ENCODE measurements at regions not wholly inside any gene's neighbourhood (a gene's known extent, or its start where the extent isn't known, plus 50 kb on each side); places are given as distances from the start of the nearest gene placed in this dataset.

DNA sequence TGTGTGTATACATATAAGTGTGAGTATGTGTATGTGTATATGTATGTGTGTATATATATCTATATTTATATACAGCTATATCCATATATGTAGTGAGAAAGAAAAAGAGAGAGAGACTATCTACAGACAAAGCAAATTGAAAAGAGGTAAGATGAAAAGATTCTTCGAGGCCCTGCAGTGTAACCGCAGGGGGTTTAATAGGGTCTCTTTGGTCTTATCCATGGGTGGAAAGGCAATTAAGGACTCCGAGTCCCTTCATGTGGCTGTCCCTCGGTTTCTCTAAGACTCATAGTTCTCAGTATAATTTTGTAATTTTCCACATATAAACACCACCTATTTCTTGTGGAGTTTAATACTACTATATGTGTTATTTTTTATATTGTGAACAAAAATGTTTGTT, 50.6 kb upstream of the JAZF1 start:
- DNase-seq (ENCODE audit: low spot score), result no peak

DNA sequence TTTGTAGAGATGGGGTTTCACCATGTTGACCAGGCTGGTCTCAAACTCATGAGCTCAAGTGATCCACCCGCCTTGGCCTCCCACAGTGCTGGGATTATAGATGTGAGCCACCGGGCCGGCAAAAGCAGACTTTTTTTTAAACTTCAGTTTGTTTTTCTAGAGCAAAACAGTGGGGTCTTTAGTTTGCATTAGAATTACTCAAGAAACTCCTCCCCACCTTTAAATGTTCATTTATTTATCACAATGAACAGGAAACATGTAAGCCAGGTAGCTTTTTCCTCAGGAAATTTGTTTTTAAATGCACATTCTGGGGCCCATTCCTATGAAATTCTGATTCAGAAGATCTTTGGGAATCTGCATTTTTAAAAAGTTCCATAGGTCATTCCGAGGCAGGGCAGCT, 56.0 kb upstream of the JAZF1 start:
- DNase-seq (ENCODE audit: low spot score), result no peak

DNA sequence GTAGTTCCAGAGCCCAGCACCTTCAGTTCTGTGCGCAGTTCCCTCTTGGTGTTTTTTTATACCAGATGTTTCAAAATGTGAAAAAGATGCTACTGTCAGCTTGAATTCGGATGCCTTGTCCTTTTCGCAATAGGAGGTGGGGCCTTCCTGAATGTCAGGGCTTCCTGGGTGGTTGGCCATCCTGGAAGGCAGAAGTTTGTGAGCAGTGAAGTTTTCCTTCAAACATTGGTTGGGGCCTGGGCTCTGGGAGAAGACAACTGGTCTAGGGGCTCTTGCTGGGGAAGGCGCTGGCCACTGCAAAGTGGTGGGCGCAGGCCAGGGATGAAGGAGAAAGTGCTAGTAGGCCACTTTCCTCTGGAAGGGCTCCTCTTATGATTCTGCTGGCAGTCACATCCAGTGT, 56.8 kb upstream of the JAZF1 start:
- no peak for DNase-seq (ENCODE audit: low spot score)

DNA sequence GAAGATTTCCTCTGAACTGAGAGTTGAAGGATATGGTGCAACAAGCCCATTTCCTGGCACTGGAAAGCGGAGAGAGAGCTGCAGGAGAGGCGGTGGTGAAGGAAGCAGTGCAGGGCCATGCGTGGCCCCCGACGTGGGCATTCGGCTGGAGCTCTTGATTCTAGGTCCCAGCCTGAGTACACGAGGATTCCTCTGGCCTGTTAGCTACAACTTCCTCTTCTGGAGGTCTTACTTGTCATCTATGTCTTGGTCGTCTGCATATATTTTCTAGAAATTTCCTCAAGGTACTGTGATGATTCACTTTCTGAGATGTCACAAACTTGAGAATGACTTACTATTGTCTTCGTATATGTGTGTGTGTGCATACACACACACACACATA, 59.2 kb upstream of the JAZF1 start:
- no peak for DNase-seq (ENCODE audit: low spot score)

DNA sequence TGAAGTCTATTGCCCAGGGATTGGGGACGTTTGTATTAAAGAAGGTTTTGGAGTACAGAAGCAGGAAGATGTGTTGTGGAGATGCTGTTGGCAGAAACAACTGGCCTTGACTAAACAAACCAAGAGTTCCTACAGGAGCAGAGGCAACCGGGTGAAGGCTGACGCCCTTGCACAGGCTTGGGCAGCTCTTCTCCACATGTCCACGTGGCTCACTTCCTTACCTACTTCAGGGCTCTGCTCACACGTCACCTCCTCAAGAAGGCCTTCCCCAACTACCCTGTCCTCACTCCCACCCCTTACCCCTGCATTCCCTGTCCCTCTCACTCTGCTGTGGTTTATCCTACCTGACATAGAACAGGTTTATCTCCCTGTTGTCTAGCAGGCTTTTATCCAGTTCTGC, 59.9 kb upstream of the JAZF1 start:
- DNase-seq (ENCODE audit: low spot score), result no peak

DNA sequence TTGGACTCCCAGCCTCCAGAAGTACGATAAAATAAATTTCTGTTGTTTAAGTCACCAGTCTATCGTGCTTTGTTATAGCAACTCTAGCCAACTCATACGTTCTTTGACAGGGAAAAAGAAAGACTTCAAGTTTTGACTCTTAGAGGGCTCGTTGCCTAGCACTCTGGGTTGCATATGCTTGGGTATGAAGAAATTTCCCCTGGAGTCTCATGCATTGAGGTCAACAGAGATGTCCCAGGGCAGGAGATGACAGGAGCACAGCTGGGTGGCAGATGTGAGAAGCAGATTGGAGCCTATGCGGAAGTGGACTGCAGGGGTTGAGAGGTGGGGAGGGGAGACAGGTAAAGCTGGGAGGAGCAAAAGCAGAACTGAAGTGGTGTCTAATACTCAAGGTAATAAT, 63.3 kb upstream of the JAZF1 start:
- DNase-seq (ENCODE audit: low spot score), result no peak

DNA sequence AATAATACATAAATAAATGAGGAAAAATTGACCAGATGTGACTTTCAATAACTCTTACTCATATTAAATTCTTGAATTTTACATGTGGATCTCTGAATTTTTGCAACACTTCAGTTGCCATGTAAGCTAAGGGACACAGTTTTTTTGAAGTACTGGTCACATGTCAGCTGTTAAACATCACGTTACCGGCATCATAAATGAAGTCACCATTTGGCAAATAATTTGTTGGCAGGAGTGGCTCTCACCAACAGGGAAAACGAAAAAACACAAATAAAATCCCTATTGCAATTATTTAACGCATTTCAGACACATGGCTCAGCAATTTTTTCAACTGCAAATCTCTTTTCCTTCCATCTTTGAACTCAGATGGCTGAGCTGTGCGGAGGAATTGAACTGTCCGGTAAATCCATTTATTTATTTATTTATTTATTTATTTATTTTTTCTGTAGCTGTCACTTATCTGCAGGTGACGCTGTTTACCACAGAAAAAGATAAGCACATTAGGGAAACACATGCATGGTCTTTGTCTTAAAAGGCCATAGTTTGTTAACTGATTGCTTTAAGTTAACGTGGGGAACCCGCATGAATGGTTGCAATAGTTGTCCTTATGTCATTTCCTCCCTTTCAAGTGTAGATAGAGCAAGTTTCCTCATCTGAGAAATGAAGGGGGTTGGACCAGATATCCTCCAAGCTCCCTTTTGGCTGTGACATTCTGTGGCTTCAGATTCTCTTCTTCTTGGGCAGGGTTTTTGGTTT, 64.7 kb upstream of the JAZF1 start:
- no peak for DNase-seq (ENCODE audit: low spot score)

DNA sequence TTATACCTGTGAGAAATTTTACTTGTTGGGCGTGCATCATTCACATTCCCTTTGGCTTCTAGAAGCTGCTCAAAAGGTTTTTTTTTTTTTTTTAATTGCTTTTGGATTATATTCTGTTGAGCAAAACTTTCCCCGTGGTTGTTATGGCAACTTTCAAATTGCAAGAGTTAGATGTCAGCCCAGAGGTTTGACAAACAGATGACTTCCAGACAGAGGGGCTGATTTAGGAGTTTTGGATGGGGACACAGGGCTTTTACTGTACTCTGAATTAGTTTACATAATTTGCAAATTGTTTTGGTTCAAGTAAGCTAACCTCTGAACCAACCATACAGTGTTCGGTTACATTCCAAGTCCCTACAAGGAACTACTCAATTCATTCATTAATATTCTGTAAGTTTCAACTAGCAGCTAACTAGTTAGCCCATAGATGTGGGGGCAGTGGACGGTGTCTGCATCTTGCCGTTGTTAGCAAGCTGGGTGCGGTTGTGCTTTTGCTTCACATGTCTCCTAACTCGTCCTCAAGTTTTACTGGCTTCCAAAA, 66.4 kb upstream of the JAZF1 start:
- no peak for DNase-seq (ENCODE audit: low spot score)

DNA sequence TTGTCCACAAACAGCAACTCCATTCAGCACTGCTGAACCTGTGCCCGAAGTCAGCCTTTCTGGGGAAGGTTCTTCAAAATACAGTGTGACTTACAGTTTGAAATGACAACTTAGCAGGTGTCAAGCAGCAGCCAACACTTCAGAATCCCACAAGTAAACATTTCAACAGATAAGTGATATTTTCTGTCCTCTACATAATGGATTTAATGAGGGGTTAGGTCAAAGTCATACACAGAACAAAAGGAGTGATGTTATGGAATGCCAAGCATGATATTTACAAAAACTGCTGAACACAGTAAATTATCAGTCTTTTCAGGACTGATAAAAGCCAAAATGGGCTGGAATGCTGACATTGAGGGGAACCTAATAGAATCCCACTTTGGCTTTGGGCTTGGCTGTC, 77.6 kb upstream of the JAZF1 start:
- no peak for DNase-seq (ENCODE audit: low spot score)

DNA sequence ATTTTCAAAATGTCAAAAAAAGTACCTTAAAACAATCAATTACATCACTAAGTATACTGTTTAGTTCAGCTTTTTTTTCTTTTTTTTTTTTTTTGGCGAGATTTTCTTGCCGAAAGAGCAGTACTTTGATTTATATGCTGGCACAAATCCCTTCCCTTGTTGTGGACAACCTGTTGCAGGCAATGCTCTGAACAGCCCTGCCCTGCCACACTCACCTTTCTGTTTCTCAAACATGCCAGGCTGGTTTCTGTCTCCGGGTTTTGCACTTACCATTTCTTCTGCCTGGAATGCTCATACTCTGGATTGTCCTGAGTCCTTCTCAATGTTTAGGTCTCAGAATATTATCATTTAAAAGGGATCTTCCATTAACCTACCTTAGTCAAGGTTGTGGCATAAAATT, 80.4 kb upstream of the JAZF1 start:
- DNase-seq (ENCODE audit: low spot score), result no peak

DNA sequence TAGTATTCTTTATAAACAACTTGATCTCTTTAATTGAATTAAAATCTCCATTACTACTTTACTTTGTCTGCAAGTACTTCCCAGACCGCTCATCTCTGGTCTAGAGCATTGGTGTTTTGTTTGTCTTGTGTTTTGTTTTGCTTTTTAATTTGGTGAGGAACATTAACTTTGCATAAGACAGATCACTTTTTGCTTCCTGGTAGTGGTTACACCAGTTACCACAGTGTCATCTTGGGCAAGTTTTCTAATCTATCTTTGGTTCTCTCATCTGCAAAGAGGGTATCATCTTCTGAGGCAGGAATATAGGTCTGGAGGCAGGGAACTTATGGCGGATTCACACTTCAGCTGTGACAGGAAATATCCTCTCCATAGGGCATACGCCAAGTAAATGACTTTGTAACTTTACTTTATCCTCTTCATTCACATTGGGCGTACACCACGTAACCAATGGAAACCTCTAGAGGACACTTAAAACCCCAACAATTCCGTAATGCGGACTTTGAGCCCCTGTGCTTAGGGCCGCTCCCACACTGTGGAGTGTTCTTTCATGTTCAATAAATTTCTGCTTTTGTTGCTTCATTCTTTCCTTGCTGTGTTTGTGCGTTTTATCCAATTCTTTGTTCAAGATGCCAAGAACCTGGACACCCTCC, 83.2 kb upstream of the JAZF1 start:
- DNase-seq (ENCODE audit: low spot score), result no peak

DNA sequence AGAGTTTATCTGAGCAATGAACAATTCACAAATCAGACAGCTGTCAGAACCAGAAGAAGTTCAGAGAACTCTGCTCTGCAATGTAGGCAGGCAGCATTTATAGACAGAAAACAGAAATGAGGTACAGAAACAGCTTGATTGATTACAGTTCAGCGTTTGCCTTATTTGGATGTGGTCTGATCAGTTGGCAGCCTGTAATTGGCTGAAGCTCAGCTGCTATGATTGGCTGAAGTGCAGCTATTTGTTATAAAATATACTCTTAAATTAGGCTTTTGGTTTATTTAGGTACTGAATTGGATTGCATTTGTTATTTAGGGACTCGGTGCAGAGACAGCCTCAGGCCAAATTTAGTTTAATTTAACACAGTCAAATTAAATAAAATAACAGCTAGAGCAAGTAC, 85.8 kb upstream of the JAZF1 start:
- DNase-seq (ENCODE audit: low spot score), result no peak

DNA sequence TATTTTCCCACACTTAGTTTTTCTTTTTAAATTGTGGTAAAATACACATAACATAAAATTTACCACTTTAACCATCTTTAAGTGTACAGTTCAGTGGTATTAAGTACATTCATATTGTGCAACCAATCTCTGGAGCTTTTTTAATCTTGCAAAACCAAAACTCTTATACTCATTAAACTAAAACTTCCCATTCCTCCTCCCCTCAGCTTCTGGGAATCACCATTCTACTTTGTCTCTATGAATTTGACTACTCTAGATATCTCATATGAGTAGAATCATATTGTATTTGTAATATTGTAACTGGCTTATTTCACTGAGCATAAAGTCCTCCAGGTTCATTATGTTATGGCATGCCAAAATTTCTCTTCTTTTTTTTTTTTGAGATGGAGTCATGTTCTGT, 86.4 kb upstream of the JAZF1 start:
- DNase-seq (ENCODE audit: low spot score), result no peak

DNA sequence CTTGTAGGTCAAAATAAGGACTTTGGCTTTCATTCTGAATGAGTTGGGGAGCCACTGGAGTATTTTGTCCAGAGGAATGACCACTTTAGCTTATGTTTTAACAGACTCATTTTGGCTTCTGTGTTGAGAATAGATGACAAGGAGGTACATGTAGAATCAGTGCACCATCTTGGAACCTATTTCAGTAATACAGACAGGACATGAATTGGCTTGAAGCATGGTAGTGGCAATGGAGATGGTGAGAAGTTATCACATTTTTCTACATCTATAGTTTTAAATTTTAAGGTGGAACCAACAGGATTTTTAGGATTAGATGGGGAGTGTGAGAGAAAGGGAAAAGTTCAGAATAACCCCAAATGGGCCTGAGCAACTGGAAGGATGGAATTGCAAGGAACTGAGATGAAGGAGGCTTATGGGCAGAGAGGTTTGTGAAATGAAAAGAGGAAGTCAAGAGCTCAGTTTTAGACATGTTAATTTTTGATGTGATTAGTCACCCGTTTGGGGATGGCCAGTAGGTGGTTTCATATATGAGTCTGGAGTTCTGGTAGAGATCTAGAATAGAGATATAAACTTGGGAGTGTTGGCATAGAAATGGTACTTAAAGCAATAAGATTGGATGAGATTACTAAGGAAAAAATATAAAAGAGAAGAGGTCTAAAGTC, 89.2 kb upstream of the JAZF1 start:
- no peak for DNase-seq (ENCODE audit: low spot score)

DNA sequence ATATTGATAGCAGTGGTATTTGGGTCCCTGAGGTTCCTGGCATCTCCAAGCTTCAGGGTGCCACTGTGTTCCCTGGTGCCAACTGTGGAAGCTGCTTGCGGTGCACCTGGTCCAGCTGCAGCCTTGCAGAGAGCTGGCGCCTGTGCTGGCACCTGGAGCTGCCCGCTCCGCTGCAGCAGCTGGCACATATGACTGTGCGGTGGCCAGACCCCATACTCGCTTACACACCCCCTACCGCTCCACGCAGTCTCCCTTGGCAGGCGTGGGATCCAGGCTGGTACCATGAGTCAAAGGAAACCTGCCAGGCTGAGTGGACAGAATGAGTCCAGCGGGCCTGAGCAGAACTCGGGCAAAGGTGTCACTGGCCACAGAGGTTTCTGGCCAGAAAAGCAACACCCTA, 89.9 kb upstream of the JAZF1 start:
- DNase-seq (ENCODE audit: low spot score), result no peak

DNA sequence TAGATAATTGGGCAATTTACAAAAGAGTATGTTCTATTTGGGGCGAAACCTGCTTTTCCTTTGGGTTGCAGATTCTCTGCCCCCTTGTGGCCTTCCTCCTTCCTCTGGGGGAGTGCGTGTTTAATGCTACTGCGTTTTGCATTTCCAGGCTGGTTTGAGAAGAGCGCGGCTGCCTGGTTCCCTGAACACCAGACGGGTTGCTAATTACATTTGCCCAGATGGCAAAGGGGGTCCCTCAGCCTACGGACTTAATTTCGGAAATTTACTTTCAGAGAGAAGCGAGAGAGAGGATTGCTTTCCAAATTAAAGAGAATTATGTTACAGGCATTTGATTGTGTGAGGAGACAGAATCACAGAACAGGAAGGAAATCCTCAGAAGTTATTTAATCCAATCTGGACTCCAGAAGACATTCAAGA, 91.9 kb upstream of the JAZF1 start:
- DNase-seq (ENCODE audit: low spot score), result peak; percentile 73

DNA sequence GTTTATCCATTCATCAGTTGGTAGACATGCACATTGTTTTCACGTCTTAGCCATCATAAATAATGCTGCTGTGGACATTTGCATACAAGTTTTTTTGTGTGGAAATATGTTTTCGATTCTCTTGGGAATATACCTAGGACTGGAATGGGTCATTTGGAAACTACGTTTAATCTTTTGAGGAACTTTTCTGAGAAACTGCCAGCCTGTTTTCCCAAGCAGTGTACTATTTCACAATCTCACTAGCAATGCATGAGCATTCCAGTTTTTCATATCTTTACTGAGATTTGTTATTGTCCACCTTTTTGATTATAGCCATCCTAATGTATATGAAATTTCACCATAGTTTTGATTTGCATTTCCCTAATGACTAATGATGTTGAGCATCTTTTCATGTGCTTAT, 95.7 kb upstream of the JAZF1 start:
- no peak for DNase-seq (ENCODE audit: low spot score)

DNA sequence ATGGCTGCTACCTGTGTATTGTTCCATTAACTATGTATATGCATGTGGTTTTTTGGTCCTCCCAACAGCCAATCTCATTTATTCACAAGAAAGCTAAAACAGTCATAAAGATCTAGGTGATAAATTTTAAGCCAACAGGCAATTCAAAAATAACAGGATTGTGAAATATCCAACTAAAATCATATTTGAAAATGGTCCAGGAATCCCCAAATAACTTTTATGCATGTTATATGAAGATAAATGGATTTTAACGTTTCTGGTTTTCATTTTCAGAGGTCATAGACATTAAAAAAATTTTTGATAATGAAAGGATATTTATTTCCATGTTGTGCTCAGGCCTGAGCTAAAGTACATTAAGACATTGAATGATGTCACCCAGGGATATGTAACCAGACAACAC, 96.8 kb upstream of the JAZF1 start:
- DNase-seq (ENCODE audit: low spot score), result no peak

DNA sequence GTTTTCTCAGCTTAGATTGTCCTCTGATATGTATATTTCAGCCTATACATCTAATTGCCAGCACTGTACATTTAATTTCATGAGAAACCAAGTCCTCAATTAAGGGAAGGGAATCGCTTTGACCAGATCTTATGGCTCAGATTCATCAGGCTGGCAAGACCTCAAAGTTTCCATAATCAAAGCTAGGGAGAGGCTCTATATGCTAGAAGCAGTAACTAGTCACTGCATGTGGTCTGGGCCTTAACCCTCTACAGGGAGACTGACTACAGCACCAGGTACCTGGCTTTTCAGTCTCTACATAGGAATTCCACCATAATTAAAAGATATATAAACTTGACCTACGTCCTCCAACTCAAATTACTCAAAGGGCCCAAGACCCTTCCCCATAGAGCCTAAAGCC, 97.4 kb upstream of the JAZF1 start:
- DNase-seq (ENCODE audit: low spot score), result no peak

DNA sequence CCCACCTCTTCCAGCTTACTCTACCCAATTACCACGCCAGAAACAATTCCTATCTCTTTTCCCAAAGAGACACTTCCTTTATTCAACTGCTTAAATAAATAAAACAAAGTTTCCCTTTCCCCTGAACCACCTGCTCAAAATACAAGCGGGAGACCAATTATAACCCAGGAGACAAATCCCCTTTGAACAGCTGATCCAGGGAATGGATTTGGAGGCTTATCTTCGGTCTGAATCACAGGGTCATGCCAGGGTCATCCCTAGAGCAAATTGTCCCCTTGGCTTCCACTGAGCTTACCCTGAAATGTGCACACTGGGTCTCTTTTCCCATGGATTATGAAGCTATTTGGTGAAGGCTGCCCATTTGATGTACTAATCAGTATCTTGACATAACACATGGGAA, 99.9 kb upstream of the JAZF1 start:
- no peak for DNase-seq (ENCODE audit: low spot score)

DNA sequence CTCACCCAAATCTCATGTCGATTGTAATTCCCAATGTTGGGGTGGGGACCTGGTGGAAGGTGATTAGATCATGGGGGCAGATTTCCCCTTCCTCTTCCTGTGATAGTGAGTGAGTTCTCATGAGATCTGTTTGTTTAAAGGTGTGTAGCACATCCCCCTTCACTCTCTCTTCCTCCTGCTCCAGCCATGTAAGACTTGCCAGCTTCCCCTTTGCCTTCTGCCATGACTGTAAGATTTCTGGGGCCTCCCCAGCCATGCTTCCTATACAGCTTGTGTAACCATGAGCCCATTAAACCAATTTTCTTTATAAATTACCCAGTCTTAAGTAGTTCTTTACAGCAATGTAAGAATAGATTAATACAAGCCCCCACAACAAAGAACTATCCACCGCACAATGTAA, 109.9 kb upstream of the JAZF1 start:
- no peak for DNase-seq (ENCODE audit: low spot score)

DNA sequence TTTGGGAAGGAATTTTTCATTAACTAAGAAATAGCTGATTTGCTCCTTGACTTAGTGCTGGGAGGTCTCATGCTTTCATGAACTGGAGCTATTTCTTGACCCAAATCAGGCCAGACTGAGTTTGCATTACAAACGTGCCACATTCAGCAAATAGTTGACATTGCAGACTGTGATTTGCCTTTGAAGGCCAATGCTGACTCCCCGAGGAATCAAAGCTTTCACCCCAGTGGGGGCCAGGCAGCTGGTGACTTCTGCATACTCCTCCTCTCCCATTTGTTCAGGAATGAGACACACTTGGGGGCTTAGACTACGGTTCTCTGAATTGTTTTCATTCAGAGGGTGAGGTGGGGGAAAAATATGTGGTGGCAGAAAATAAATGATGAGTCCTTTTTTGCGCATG, 111.0 kb upstream of the JAZF1 start:
- no peak for DNase-seq (ENCODE audit: low spot score)

DNA sequence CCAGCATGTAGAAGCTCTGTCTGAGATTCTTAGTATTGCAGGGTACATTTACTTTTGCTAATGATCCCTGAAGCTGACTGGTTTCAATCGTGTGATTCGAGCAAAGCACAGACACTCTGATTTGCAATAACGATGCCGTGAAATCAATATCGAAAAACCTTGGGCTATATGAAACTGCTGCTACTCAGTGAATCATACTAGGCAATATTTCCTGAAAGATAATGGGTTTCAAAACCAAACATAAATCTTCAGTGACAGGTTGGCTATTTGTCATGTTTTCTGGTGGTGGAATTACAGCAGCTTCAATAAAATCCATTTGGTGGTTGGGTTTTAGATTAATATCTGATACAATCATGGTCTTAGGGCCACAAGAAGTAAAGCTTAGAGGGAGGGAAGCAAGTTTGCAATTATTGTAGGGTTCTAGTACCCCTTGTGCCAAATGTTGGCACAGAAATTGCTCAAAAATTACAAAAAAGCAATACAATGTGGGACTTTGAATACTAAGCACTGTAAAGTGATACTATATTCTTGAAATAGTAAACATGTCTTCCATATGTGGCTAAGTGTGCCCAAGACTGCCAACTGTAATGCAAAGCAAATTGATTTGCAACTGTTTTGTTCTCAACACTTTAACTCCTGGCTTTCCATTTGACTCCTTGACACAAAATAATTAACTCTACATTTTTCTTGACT, 112.4 kb upstream of the JAZF1 start:
- no peak for DNase-seq (ENCODE audit: low spot score)
